ENCODE measurements at regions not wholly inside any gene's neighbourhood (a gene's known extent, or its start where the extent isn't known, plus 50 kb on each side); places are given as distances from the start of the nearest gene placed in this dataset.

GRCh38 chr4:83708500-83709175, 172.7 kb downstream of the GPAT3 start:
- Histone ChIP-seq H3K9me3 (ENCODE audit: control insufficient read depth, insufficient read depth, low read depth, low read length) (no peaks in the 10 kb centered on the region), H3K4me1 (ENCODE audit: control insufficient read depth, insufficient read depth, low read length) (no peaks in the 10 kb centered on the region), H3K4me3 (ENCODE audit: low read depth in 2 of 2, low read length in 2 of 2) (no peak overlapping the region), H3K27me3 (ENCODE audit: control insufficient read depth, insufficient read depth, low read length) (no peaks in the 10 kb centered on the region), H3K27ac (ENCODE audit: low read length) (no peak overlapping the region), H3K36me3 (ENCODE audit: control insufficient read depth, insufficient read depth, low read length) (no peaks in the 10 kb centered on the region)
- ATAC-seq (no peak), DNase-seq (ENCODE audit: low read depth, low spot score) (no peak)
- CTCF ChIA-PET, result no interaction called here
- intact Hi-C loops (cut with micrococcal nuclease; ENCODE audit: unreplicated experiment), result no loop called here
- in situ Hi-C loops (cut with HindIII; ENCODE audit: low pct_unique_long_range_greater_than_20kb, low sequenced_read_pairs), result no loop called here
- BruUV-seq (replicated peaks), result no TSS peak
- POLR2A ChIA-PET, result no interaction called here
- no peak for TF ChIP-seq SIN3A (IDR thresholded peaks at IDR 0.05; ENCODE audit: borderline replicate concordance, insufficient read depth, low read depth, low read length)
- TF ChIP-seq, protein P1, sequence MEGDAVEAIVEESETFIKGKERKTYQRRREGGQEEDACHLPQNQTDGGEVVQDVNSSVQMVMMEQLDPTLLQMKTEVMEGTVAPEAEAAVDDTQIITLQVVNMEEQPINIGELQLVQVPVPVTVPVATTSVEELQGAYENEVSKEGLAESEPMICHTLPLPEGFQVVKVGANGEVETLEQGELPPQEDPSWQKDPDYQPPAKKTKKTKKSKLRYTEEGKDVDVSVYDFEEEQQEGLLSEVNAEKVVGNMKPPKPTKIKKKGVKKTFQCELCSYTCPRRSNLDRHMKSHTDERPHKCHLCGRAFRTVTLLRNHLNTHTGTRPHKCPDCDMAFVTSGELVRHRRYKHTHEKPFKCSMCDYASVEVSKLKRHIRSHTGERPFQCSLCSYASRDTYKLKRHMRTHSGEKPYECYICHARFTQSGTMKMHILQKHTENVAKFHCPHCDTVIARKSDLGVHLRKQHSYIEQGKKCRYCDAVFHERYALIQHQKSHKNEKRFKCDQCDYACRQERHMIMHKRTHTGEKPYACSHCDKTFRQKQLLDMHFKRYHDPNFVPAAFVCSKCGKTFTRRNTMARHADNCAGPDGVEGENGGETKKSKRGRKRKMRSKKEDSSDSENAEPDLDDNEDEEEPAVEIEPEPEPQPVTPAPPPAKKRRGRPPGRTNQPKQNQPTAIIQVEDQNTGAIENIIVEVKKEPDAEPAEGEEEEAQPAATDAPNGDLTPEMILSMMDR (IDR thresholded peaks at IDR 0.05), result no peak
- no peak for TF ChIP-seq TCF7L2 (IDR thresholded peaks at IDR 0.05; ENCODE audit: low read depth, low read length)
- TF ChIP-seq, protein P2, sequence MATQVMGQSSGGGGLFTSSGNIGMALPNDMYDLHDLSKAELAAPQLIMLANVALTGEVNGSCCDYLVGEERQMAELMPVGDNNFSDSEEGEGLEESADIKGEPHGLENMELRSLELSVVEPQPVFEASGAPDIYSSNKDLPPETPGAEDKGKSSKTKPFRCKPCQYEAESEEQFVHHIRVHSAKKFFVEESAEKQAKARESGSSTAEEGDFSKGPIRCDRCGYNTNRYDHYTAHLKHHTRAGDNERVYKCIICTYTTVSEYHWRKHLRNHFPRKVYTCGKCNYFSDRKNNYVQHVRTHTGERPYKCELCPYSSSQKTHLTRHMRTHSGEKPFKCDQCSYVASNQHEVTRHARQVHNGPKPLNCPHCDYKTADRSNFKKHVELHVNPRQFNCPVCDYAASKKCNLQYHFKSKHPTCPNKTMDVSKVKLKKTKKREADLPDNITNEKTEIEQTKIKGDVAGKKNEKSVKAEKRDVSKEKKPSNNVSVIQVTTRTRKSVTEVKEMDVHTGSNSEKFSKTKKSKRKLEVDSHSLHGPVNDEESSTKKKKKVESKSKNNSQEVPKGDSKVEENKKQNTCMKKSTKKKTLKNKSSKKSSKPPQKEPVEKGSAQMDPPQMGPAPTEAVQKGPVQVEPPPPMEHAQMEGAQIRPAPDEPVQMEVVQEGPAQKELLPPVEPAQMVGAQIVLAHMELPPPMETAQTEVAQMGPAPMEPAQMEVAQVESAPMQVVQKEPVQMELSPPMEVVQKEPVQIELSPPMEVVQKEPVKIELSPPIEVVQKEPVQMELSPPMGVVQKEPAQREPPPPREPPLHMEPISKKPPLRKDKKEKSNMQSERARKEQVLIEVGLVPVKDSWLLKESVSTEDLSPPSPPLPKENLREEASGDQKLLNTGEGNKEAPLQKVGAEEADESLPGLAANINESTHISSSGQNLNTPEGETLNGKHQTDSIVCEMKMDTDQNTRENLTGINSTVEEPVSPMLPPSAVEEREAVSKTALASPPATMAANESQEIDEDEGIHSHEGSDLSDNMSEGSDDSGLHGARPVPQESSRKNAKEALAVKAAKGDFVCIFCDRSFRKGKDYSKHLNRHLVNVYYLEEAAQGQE (IDR thresholded peaks at IDR 0.05; ENCODE audit: insufficient read depth in 1 of 2, low read depth in 2 of 2, low read length in 1 of 2), result no peak
- no peak for TF ChIP-seq POLR2AphosphoS5 (IDR thresholded peaks at IDR 0.05; ENCODE audit: low read depth, low read length)

DNA sequence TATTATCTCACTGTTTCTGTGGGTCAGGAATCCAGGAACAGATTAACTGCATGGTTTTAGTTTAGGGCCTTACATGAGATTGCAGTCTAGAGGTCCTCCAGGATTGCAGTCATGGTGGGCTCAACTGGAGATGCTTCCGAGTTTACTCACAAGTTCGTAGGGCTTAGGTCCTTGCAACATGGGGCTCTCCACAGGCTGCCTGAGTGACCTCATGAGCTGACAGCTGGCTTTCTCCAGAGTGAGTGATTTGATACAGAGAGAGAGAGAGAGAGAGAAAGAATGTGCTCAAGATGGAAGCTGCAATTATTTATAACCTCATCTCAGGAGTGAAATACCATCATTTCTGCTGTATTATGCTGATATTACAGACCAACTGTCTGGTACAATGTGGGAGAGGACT, 168.9 kb downstream of the GPAT3 start:
- no peak overlapping the region for H3K4me3 ChIP-seq (ENCODE audit: low read depth in 2 of 2, low read length in 2 of 2)
- TF ChIP-seq SIN3A (IDR thresholded peaks at IDR 0.05; ENCODE audit: borderline replicate concordance, insufficient read depth, low read depth, low read length), result no peak
- TF ChIP-seq, protein P2 (IDR thresholded peaks at IDR 0.05; ENCODE audit: insufficient read depth in 1 of 2, low read depth in 2 of 2, low read length in 1 of 2), result no peak
- no peak for TF ChIP-seq TCF7L2 (IDR thresholded peaks at IDR 0.05; ENCODE audit: low read depth, low read length)
- no peak for TF ChIP-seq POLR2AphosphoS5 (IDR thresholded peaks at IDR 0.05; ENCODE audit: low read depth, low read length)
- TF ChIP-seq, protein P1 (IDR thresholded peaks at IDR 0.05), result no peak
- ChIA-PET CTCF (no interaction called here), POLR2A (no interaction called here)
- DNase-seq (ENCODE audit: low read depth, low spot score) (no peak), ATAC-seq (no peak)
- no TSS peak for BruUV-seq (replicated peaks)
- H3K9me3 ChIP-seq (ENCODE audit: control insufficient read depth, insufficient read depth, low read depth, low read length), result peaks cover 6% of the 10 kb centered on the region; the same call in 1 of the 2 replicates
- no peaks in the 10 kb centered on the region for H3K36me3 ChIP-seq (ENCODE audit: control insufficient read depth, insufficient read depth, low read length)
- H3K4me1 ChIP-seq (ENCODE audit: control insufficient read depth, insufficient read depth, low read length), result no peaks in the 10 kb centered on the region
- in situ Hi-C loops (cut with HindIII; ENCODE audit: low pct_unique_long_range_greater_than_20kb, low sequenced_read_pairs) (no loop called here), intact Hi-C loops (cut with micrococcal nuclease; ENCODE audit: unreplicated experiment) (no loop called here)
- no peaks in the 10 kb centered on the region for H3K27me3 ChIP-seq (ENCODE audit: control insufficient read depth, insufficient read depth, low read length)
- H3K27ac ChIP-seq (ENCODE audit: low read length), result no peak overlapping the region
